ENCODE measurements at regions not wholly inside any gene's neighbourhood (a gene's known extent, or its start where the extent isn't known, plus 50 kb on each side); places are given as distances from the start of the nearest gene placed in this dataset.

GRCh38 chr3:76367281-76367680 is 581.9 kb upstream of the ZNF717 start (continued):
- TF ChIP-seq NKRF (conservative IDR thresholded peaks at IDR 0.05) (no peak), POLR2AphosphoS5 (IDR thresholded peaks at IDR 0.05; ENCODE audit: low read length) (no peak), NR2C1 (IDR thresholded peaks at IDR 0.05) (no peak), MEF2B (IDR thresholded peaks at IDR 0.05; ENCODE audit: partially characterized antibody, poor library complexity, severe bottlenecking) (no peak), RB1 (IDR thresholded peaks at IDR 0.05; ENCODE audit: borderline replicate concordance) (no peak), NRF1 (conservative IDR thresholded peaks at IDR 0.05; ENCODE audit: low read depth, low read length) (no peak), BCL3 (IDR thresholded peaks at IDR 0.05; ENCODE audit: borderline replicate concordance, insufficient read depth, low read depth, low read length, poor library complexity, severe bottlenecking) (no peak)

- Histone ChIP-seq H3K27me3 (replicated peaks in 1 of 2; ENCODE audit: control insufficient read depth in 2 of 2, insufficient read depth in 2 of 2, low read length in 1 of 2) (no peaks in the 10 kb centered on the region), H3K4me3 (no peak overlapping the region), H3K4me2 (ENCODE audit: control insufficient read depth, insufficient read depth) (no peak overlapping the region), H3K36me3 (ENCODE audit: control insufficient read depth in 2 of 2, insufficient read depth in 2 of 2, low read length in 1 of 2) (no peaks in the 10 kb centered on the region), H3K79me2 (ENCODE audit: control insufficient read depth, insufficient read depth, low read length) (no peaks in the 10 kb centered on the region), H3K9ac (ENCODE audit: control insufficient read depth, insufficient read depth, low read length) (no peak overlapping the region), H3K27ac (ENCODE audit: control insufficient read depth, insufficient read depth) (no peak overlapping the region), H2AFZ (ENCODE audit: control insufficient read depth, low read depth, low read length) (no peak overlapping the region), H4K20me1 (ENCODE audit: control insufficient read depth, insufficient read depth) (no peaks in the 10 kb centered on the region), H3K9me3 (replicated peaks; ENCODE audit: control insufficient read depth, insufficient read depth, low read length) (no peaks in the 10 kb centered on the region), H3K4me1 (ENCODE audit: control insufficient read depth, insufficient read depth, low read length) (no peaks in the 10 kb centered on the region)
- no TSS peak for BruUV-seq (replicated peaks)
- ChIA-PET POLR2A (no interaction called here), CTCF (interaction anchor here (0.8 to 3.2 kb wide), 4 partner anchors 198 to 217 kb away, joined by 3 to 29 read pairs (median 8); no protein-coding TSS in a partner anchor), RAD21 (ENCODE audit: unreplicated experiment) (interaction anchor here (1.2 to 1.6 kb wide), 2 partner anchors 201 to 203 kb away, joined by 8 to 11 read pairs; no protein-coding TSS in a partner anchor), SMC1A (ENCODE audit: uncharacterized antibody, unreplicated experiment) (interaction anchor here (1.5 kb wide), 1 partner anchor 201 kb away, joined by 10 read pairs; no protein-coding TSS in a partner anchor)
- no peak for FAIRE-seq
- ATAC-seq, result peak; percentile 66
- intact Hi-C loops (cut with micrococcal nuclease; ENCODE audit: unreplicated experiment) (loop anchor here (5.0 kb wide), 1 partner anchor 203 kb away; no protein-coding TSS in a partner anchor), in situ Hi-C loops (cut with MboI) (no loop called here)
- 37% methylated on average over 5 of the region's 5 CpGs for WGBS (ENCODE audit: insufficient coverage, insufficient replicate concordance, low lambda C conversion rate, missing lambda C conversion rate)
- no peak for DNase-seq (ENCODE audit: low read depth, low spot score)
- TF ChIP-seq CEBPZ (IDR thresholded peaks at IDR 0.05; ENCODE audit: low read depth, low read length), result no peak
- no peak for TF ChIP-seq RAD51 (IDR thresholded peaks at IDR 0.05)
- TF ChIP-seq STAT3 (IDR thresholded peaks at IDR 0.05; ENCODE audit: low read depth, low read length), result no peak
- no peak for TF ChIP-seq E4F1 (IDR thresholded peaks at IDR 0.05; ENCODE audit: borderline replicate concordance, partially characterized antibody)
- peak; percentile 83 for TF ChIP-seq ATF2 (IDR thresholded peaks at IDR 0.05; ENCODE audit: low read length)
Measured at GRCh38 chr3:76369170-76369569, 583.8 kb upstream of the ZNF717 start.
